OCI-LY7 (cell line): ENCODE measurements at regions not wholly inside any gene's neighbourhood (a gene's known extent, or its start where the extent isn't known, plus 50 kb on each side); places are given as distances from the start of the nearest gene placed in this dataset.

Experiments used
- BruUV-seq: library from RNA; stranded (reverse); fragments of 400-500 nt; replicated peaks from 2 replicates; lab custom pipeline; 2021; lab: Mats Ljungman, UMichigan
- CTCF ChIA-PET: fragments of 300-600 bp; sonication (Branson Sonifier 250); formaldehyde crosslinking; loops from one replicate; lab custom pipeline; 2022; ENCODE audit warnings: antibody characterized with exemption; ENCODE audit not compliant: unreplicated experiment; lab: Charles Lee
- POLR2A ChIA-PET: fragments of 300-600 bp; sonication (Branson Sonifier 250); formaldehyde crosslinking; loops from one replicate; lab custom pipeline; 2022; ENCODE audit warnings: antibody characterized with exemption; lab: Charles Lee
- DNase-seq: peaks from one replicate; pipeline ENCODE4 v3.0.0-alpha.2; 2015; ENCODE audit warnings: low spot score
- H2AFZ ChIP-seq: fragments of 200-600 bp; sonication (generic), shearing (Covaris generic); 2 replicates; pipeline ENCODE4 v1.6.1; 2014; ENCODE audit warnings: mild to moderate bottlenecking, antibody characterized with exemption, low read length, moderate library complexity
- H3K27ac ChIP-seq: fragments of 200-600 bp; sonication (generic); 2 replicates; pipeline ENCODE4 v1.5.1; 2014; ENCODE audit warnings: mixed run types, low read depth, mild to moderate bottlenecking, moderate library complexity, low read length, inconsistent platforms; ENCODE audit not compliant: poor library complexity, severe bottlenecking
- H3K36me3 ChIP-seq: fragments of 200-600 bp; sonication (generic); 2 replicates; pipeline ENCODE4 v1.6.1; 2014; ENCODE audit warnings: mild to moderate bottlenecking, antibody characterized with exemption, low read length, moderate library complexity, mixed read lengths; ENCODE audit not compliant: insufficient read depth
- H3K4me1 ChIP-seq: fragments of 200-600 bp; sonication (generic); 2 replicates; pipeline ENCODE4 v1.5.1; 2014; ENCODE audit warnings: mild to moderate bottlenecking, low read length; ENCODE audit not compliant: insufficient read depth, poor library complexity, severe bottlenecking
- H3K4me2 ChIP-seq: fragments of 200-600 bp; sonication (generic); 2 replicates; pipeline ENCODE4 v1.6.1; 2014; ENCODE audit warnings: mild to moderate bottlenecking, low read length
- H3K4me3 ChIP-seq: fragments of 200-600 bp; sonication (generic); 2 replicates; pipeline ENCODE4 v1.5.1; 2014; ENCODE audit warnings: mild to moderate bottlenecking, low read depth, low read length; ENCODE audit not compliant: poor library complexity, severe bottlenecking
- H3K79me2 ChIP-seq: fragments of 200-600 bp; sonication (generic); 2 replicates; pipeline ENCODE4 v1.6.1; 2016; ENCODE audit warnings: low read depth, mild to moderate bottlenecking, low read length, moderate library complexity, mixed read lengths; ENCODE audit not compliant: insufficient read depth
- H3K9me2 ChIP-seq: fragments of 200-600 bp; sonication (generic); 2 replicates; pipeline ENCODE4 v1.6.1; 2016; ENCODE audit warnings: mild to moderate bottlenecking, low read length, mixed read lengths; ENCODE audit not compliant: insufficient read depth
- H3K9me3 ChIP-seq: fragments of 200-600 bp; sonication (generic); 2 replicates; pipeline ENCODE4 v1.6.1; 2014; ENCODE audit warnings: mild to moderate bottlenecking, mixed run types, low read length, mixed read lengths
- H4K20me1 ChIP-seq: fragments of 200-600 bp; sonication (generic); 2 replicates; pipeline ENCODE4 v1.6.1; 2014; ENCODE audit warnings: mild to moderate bottlenecking, antibody characterized with exemption, low read length, moderate library complexity, mixed read lengths; ENCODE audit not compliant: insufficient read depth
- EZH2phosphoT487 ChIP-seq: fragments of 200-600 bp; sonication (generic); IDR thresholded peaks from 2 replicates; pipeline ENCODE4 v1.6.1; 2018; ENCODE audit warnings: low read depth, borderline replicate concordance, mild to moderate bottlenecking, mixed run types, antibody characterized with exemption, low read length, moderate library complexity, mixed read lengths
- intact Hi-C: fragments of 100-400 bp; cut with micrococcal nuclease; formaldehyde crosslinking; loops from one replicate; pipeline ENCODE4 v1.10.0; 2022; ENCODE audit not compliant: unreplicated experiment
- TF ChIP-seq, protein P1 (sequence below): fragments of 200-600 bp; sonication (generic); conservative IDR thresholded peaks from 2 replicates; pipeline ENCODE4 v1.5.1; 2014; ENCODE audit warnings: mild to moderate bottlenecking, antibody characterized with exemption, low read length, moderate library complexity, mixed read lengths

DNA sequence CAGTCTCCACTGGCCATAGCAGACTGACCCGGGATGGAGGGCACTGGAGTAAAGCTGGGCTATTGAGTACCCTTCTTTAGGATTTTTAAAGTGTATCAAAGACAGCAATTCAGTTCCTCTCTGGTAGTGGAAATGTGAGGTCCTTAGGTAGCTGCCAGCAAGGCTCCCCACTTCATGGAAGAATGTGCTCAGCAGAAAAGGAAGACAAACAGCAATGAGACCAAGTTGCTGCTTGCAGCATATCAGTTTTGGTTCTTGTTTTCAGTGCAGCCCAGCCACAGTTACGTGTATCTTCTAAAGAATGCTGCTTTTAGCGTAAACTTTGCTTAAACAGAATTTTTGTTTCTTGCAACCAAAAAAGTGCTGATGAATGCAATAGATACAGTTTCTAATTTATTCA is 374.0 kb upstream of the CBLB start:
- Histone ChIP-seq H3K9me2 (no peaks in the 10 kb centered on the region), H3K79me2 (no peaks in the 10 kb centered on the region), H3K4me3 (no peak overlapping the region), H2AFZ (no peak overlapping the region), H3K4me1 (no peaks in the 10 kb centered on the region), H3K36me3 (no peaks in the 10 kb centered on the region), H4K20me1 (no peaks in the 10 kb centered on the region), H3K27ac (no peak overlapping the region), H3K4me2 (no peak overlapping the region), H3K9me3 (no peaks in the 10 kb centered on the region)
- intact Hi-C loops: no loop called here
- ChIA-PET POLR2A (interaction anchor here (0.5 to 1.2 kb wide), 3 partner anchors 11 to 616 kb away, joined by 3 to 5 read pairs (median 3); no protein-coding TSS in a partner anchor), CTCF (no interaction called here)
- BruUV-seq: no TSS peak
- no peak for DNase-seq
- no peak for TF ChIP-seq EZH2phosphoT487
- TF ChIP-seq, protein P1, sequence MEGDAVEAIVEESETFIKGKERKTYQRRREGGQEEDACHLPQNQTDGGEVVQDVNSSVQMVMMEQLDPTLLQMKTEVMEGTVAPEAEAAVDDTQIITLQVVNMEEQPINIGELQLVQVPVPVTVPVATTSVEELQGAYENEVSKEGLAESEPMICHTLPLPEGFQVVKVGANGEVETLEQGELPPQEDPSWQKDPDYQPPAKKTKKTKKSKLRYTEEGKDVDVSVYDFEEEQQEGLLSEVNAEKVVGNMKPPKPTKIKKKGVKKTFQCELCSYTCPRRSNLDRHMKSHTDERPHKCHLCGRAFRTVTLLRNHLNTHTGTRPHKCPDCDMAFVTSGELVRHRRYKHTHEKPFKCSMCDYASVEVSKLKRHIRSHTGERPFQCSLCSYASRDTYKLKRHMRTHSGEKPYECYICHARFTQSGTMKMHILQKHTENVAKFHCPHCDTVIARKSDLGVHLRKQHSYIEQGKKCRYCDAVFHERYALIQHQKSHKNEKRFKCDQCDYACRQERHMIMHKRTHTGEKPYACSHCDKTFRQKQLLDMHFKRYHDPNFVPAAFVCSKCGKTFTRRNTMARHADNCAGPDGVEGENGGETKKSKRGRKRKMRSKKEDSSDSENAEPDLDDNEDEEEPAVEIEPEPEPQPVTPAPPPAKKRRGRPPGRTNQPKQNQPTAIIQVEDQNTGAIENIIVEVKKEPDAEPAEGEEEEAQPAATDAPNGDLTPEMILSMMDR: no peak

- no TSS peak for BruUV-seq
- intact Hi-C loops: no loop called here
- H3K27ac ChIP-seq: no peak overlapping the region
- CTCF ChIA-PET: no interaction called here
- H3K36me3 ChIP-seq: peaks cover 8% of the 10 kb centered on the region
- H3K4me2 ChIP-seq: no peak overlapping the region
- no peaks in the 10 kb centered on the region for H3K79me2 ChIP-seq
- H3K4me3 ChIP-seq: no peak overlapping the region
- H2AFZ ChIP-seq: no peak overlapping the region
- H3K4me1 ChIP-seq: no peaks in the 10 kb centered on the region
- POLR2A ChIA-PET: interaction anchor here (0.9 to 1.7 kb wide), 4 partner anchors 8 to 30 kb away, joined by 3 to 4 read pairs (median 4); no protein-coding TSS in a partner anchor
- TF ChIP-seq EZH2phosphoT487: no peak
- TF ChIP-seq, protein P1: no peak
- DNase-seq: no peak
- H3K9me2 ChIP-seq: no peaks in the 10 kb centered on the region
- no peaks in the 10 kb centered on the region for H4K20me1 ChIP-seq
- no peaks in the 10 kb centered on the region for H3K9me3 ChIP-seq
These were observed 376.6 kb upstream of the CBLB start for GRCh38 chr3:106245400-106245799.

DNA sequence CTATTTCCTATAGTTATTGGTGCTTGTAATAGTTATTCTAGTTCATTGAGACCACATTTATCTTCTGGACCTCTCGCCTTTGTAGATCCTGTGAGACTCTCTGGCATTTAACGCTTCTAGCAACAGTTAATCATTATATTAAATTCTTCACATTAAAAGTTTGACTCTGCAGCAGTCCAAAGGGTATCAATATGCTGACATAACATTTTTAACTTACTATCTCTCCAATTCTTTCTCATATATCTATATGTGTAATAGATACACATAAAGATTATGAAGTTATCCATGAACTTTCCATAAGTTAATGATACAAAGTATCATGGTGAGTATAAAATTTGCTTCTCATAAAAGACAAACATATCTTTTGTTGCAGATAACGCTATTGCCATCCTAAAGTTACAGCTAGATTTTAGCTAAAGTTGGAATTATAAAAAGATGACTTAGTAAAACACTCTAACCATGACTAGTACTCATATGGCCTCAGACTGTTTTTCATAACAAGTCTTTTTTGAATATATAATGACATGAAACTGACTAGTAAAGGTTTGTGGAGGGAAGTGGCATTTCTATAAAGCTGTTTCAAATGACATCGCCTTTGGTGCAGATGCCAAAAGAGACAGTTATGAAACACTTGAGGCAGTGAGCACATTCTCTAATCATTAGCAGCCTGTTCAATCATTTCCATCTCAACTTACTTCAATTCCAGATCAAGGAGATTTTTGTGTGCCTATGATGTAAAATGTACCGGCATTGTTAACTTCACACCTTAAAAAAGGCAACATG is 379.3 kb upstream of the CBLB start:
- Histone ChIP-seq H3K9me3 (peaks cover 16% of the 10 kb centered on the region), H4K20me1 (no peaks in the 10 kb centered on the region), H3K4me2 (no peak overlapping the region), H3K36me3 (peaks cover 34% of the 10 kb centered on the region), H3K9me2 (no peaks in the 10 kb centered on the region), H2AFZ (no peak overlapping the region), H3K4me3 (no peak overlapping the region), H3K27ac (no peak overlapping the region), H3K4me1 (peaks cover 3% of the 10 kb centered on the region), H3K79me2 (peaks cover 4% of the 10 kb centered on the region; the same call in 1 of the 2 replicates)
- TF ChIP-seq, protein P1: no peak
- no peak for TF ChIP-seq EZH2phosphoT487
- ChIA-PET POLR2A (interaction anchor here (0.6 to 1.9 kb wide), 4 partner anchors 9 to 982 kb away, joined by 3 to 7 read pairs (median 3); no protein-coding TSS in a partner anchor), CTCF (no interaction called here)
- intact Hi-C loops: no loop called here
- BruUV-seq: no TSS peak
- DNase-seq: no peak
